HUES48 (cell line): ENCODE measurements at regions not wholly inside any gene's neighbourhood (a gene's known extent, or its start where the extent isn't known, plus 50 kb on each side); places are given as distances from the start of the nearest gene placed in this dataset.
"Not testable (repeated sequence)": the region's sequence is repeated elsewhere in the genome, so short reads cannot be mapped to it uniquely, and the experiment has no call there.

Experiments
- H3K27ac ChIP-seq: one replicate; pipeline ENCODE4 v1.7.0; 2013; ENCODE audit warnings: low read depth, low read length, inconsistent platforms
- H3K27me3 ChIP-seq: 2 replicates; pipeline ENCODE4 v1.6.1; 2013; ENCODE audit warnings: mild to moderate bottlenecking, low read length; ENCODE audit not compliant: control insufficient read depth, insufficient read depth
- H3K36me3 ChIP-seq: 2 replicates; pipeline ENCODE4 v1.6.1; 2013; ENCODE audit warnings: low read length; ENCODE audit not compliant: control insufficient read depth, insufficient read depth
- H3K4me1 ChIP-seq: 2 replicates; pipeline ENCODE4 v1.6.1; 2013; ENCODE audit warnings: mild to moderate bottlenecking, low read length; ENCODE audit not compliant: control insufficient read depth, insufficient read depth
- H3K4me3 ChIP-seq: 2 replicates; pipeline ENCODE4 v1.5.1; 2013; ENCODE audit warnings: mild to moderate bottlenecking, low read depth, low read length
- H3K9ac ChIP-seq: 2 replicates; pipeline ENCODE4 v1.6.1; 2013; ENCODE audit warnings: mild to moderate bottlenecking, low read depth, low read length, moderate library complexity
- H3K9me3 ChIP-seq: 2 replicates; pipeline ENCODE4 v1.6.1; 2013; ENCODE audit warnings: low read length; ENCODE audit not compliant: control insufficient read depth, insufficient read depth

- Histone ChIP-seq H3K9me3 (no peaks in the 10 kb centered on the region), H3K4me1 (no peaks in the 10 kb centered on the region), H3K36me3 (no peaks in the 10 kb centered on the region), H3K4me3 (no peak overlapping the region), H3K27me3 (no peaks in the 10 kb centered on the region), H3K27ac (no peak overlapping the region), H3K9ac (no peak overlapping the region)
Observed at GRCh38 chr18:28760299-28760698, 583.4 kb upstream of the CDH2 start.

DNA sequence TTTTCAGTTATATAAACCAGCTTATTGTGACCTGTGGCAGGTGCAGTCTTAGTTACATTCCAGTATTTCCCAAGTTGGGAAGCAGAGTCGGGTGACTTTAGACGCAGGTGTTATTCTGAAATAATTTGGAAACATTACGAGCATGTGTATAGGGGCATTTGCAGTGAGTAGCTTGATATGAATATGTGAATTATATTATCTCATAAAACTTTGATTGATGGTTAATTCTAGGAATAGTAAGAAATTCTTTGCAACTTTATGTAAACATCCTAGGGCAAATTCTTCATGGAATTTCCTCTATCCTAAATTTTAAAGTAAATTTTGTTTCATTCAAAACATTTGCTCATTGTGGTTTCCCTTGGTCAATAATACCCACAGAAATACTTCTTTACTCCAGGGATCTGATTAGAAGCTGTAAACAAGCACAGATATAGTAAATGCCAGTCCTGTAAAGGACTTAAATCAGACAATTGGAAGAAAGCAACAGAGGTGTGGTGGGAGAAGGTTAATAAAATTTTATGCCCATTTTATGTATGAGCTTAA lies 580.6 kb upstream of the CDH2 start:
- Histone ChIP-seq H3K4me3 (no peak overlapping the region), H3K4me1 (no peaks in the 10 kb centered on the region), H3K9me3 (no peaks in the 10 kb centered on the region), H3K36me3 (no peaks in the 10 kb centered on the region), H3K27ac (no peak overlapping the region), H3K27me3 (no peaks in the 10 kb centered on the region), H3K9ac (no peak overlapping the region)

GRCh38 chr18:28743115-28743514 lies 566.2 kb upstream of the CDH2 start:
- peaks cover 12% of the 10 kb centered on the region for H3K4me1 ChIP-seq
- H3K4me3 ChIP-seq = no peak overlapping the region
- no peaks in the 10 kb centered on the region for H3K27me3 ChIP-seq
- no peaks in the 10 kb centered on the region for H3K9me3 ChIP-seq
- no peaks in the 10 kb centered on the region for H3K36me3 ChIP-seq
- no peak overlapping the region for H3K9ac ChIP-seq
- H3K27ac ChIP-seq = no peak overlapping the region

DNA sequence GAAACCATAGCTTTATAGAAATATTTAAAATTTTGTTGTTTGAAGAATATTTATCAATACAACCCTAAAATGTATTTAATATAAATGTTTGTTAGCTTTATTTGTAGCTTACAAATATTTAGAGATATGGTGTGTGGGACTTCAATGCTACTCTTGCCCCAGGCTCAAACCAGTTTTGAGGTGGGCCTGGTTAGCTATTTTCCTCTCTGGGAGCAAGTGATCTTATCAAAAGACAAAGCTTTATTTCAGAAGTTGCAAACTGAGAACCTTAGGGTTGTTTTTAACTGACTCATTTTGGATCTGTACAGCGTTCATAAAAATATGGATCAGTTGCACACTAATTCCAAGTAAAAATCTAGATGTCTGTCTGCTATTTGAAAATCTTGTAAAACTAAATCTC lies 563.6 kb upstream of the CDH2 start:
- H3K4me3 ChIP-seq = no peak overlapping the region
- no peak overlapping the region for H3K9ac ChIP-seq
- peaks cover 12% of the 10 kb centered on the region for H3K4me1 ChIP-seq
- no peak overlapping the region for H3K27ac ChIP-seq
- no peaks in the 10 kb centered on the region for H3K9me3 ChIP-seq
- H3K36me3 ChIP-seq = no peaks in the 10 kb centered on the region
- no peaks in the 10 kb centered on the region for H3K27me3 ChIP-seq

GRCh38 chr18:28736951-28737350 lies 560.0 kb upstream of the CDH2 start:
- Histone ChIP-seq H3K4me3 (no peak overlapping the region), H3K27ac (no peak overlapping the region), H3K27me3 (no peaks in the 10 kb centered on the region), H3K9ac (no peak overlapping the region), H3K9me3 (no peaks in the 10 kb centered on the region), H3K36me3 (no peaks in the 10 kb centered on the region), H3K4me1 (peaks cover 14% of the 10 kb centered on the region)

- no peaks in the 10 kb centered on the region for H3K27me3 ChIP-seq
- H3K4me3 ChIP-seq = no peak overlapping the region
- peaks cover 14% of the 10 kb centered on the region for H3K4me1 ChIP-seq
- no peaks in the 10 kb centered on the region for H3K36me3 ChIP-seq
- H3K9me3 ChIP-seq = no peaks in the 10 kb centered on the region
- H3K27ac ChIP-seq = no peak overlapping the region
- no peak overlapping the region for H3K9ac ChIP-seq
Observed at GRCh38 chr18:28736223-28736622, 559.3 kb upstream of the CDH2 start.

- Histone ChIP-seq H3K9me3 (no peaks in the 10 kb centered on the region), H3K27me3 (no peaks in the 10 kb centered on the region), H3K27ac (no peak overlapping the region), H3K4me1 (peaks cover 14% of the 10 kb centered on the region), H3K4me3 (no peak overlapping the region), H3K36me3 (no peaks in the 10 kb centered on the region), H3K9ac (no peak overlapping the region)
Observed at GRCh38 chr18:28735731-28736130, 558.8 kb upstream of the CDH2 start.

DNA sequence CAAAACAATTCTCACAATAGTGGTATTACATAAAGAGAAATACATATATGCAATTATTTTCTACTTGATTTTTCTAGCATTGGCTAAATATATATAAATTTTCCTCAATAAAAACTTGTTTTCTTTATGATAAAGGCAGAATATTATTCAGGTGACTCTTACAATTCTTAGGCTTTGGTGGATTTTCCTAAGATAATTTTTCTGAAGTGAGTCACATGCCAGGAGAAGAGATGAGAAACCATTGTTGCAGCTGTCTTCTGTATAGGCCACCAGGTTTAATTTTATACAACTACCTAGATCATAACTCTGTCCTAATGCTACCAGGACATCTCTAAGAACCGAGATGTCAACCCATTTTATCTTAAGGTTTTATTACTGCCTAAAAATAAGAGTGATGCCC lies 552.4 kb upstream of the CDH2 start:
- Histone ChIP-seq H3K4me1 (peaks cover 13% of the 10 kb centered on the region), H3K36me3 (no peaks in the 10 kb centered on the region), H3K9me3 (no peaks in the 10 kb centered on the region), H3K4me3 (no peak overlapping the region), H3K9ac (no peak overlapping the region), H3K27me3 (no peaks in the 10 kb centered on the region), H3K27ac (no peak overlapping the region)

DNA sequence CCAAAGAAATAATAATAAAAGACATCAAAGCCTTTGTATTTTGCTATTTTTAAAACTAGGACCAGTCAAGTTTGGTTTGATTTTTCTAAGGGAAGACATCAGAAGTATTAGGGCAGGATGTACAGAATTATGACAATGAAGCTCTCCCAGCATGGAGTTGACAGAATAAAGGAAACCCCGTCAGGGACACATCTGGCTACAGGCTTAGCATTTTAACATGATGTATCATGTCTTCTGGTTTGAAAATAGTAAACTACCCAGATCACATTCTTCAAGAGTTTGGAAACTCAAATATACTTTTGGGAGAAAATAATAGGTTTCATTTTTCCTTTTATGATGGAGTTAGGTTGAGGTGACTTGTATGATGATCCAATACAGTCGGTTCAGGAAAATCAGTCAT lies 552.0 kb upstream of the CDH2 start:
- H3K9me3 ChIP-seq = no peaks in the 10 kb centered on the region
- H3K36me3 ChIP-seq = no peaks in the 10 kb centered on the region
- peaks cover 9% of the 10 kb centered on the region for H3K4me1 ChIP-seq
- no peak overlapping the region for H3K9ac ChIP-seq
- H3K4me3 ChIP-seq = no peak overlapping the region
- no peak overlapping the region for H3K27ac ChIP-seq
- no peaks in the 10 kb centered on the region for H3K27me3 ChIP-seq

GRCh38 chr18:28727189-28727588 lies 550.3 kb upstream of the CDH2 start:
- not testable (repeated sequence) for H3K36me3 ChIP-seq, H3K27ac ChIP-seq, H3K4me3 ChIP-seq, H3K9me3 ChIP-seq, H3K4me1 ChIP-seq, H3K27me3 ChIP-seq, H3K9ac ChIP-seq

DNA sequence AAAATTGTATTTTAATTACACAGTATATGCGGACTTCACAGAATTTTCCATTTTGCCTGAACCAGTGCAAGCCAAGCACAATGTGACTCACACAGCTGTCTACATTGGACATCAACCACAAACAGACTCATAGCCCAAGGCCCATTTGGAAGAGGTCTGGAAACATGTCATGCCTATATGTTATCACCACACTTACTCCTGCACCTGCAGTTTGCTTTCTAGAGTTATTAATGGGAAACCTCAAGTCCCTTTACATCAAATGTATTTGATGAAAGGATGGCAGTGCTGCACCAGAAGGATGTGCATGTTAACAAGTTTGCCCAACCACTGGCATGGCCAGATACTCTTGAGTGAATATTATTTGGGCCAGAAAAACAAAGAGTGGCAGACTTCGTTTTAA lies 548.9 kb upstream of the CDH2 start:
- Histone ChIP-seq H3K36me3 (no peaks in the 10 kb centered on the region), H3K4me3 (no peak overlapping the region), H3K4me1 (no peaks in the 10 kb centered on the region), H3K27me3 (no peaks in the 10 kb centered on the region), H3K9me3 (no peaks in the 10 kb centered on the region), H3K9ac (no peak overlapping the region), H3K27ac (no peak overlapping the region)

DNA sequence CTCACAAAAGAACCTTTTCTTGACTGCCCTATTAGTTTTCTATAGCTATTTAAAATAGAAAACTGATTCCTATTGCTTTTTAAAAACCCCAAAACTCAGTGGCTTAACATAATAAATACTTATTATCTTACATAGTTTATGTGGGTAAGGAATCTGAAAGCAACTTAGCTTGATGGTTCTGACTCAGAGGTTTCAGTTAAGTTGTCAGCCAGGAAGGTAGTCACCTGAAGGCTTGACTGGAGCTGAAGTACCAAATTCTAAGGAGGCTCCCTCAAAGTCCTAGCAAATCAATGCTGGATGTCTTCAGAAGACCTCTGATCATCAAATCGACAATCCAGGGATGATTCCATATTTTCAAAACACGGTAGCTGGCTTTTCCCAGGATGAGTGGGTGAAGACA lies 546.6 kb upstream of the CDH2 start:
- Histone ChIP-seq H3K36me3 (no peaks in the 10 kb centered on the region), H3K27me3 (no peaks in the 10 kb centered on the region), H3K27ac (no peak overlapping the region), H3K4me3 (no peak overlapping the region), H3K9ac (no peak overlapping the region), H3K4me1 (no peaks in the 10 kb centered on the region), H3K9me3 (no peaks in the 10 kb centered on the region)
